ENCODE measurements at regions not wholly inside any gene's neighbourhood (a gene's known extent, or its start where the extent isn't known, plus 50 kb on each side); places are given as distances from the start of the nearest gene placed in this dataset.

DNA sequence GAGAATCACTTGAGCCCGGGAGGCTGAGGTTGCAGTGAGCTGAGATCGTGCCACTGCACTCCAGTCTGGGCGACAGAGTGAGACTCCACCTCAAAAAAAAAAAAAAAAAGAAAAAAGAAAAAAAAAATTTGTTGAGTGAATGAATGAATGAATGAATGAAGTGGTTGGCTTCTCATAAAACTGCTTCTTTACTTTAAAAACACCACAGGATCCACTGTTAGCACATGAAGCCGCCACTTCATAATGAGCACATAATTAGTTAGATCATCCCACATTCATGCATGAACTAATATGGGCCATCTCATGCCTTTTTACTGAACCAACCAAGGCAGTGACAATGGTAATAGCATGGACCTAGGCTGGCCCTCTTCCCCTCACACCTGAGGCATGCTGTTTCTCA, 135.0 kb upstream of the XYLT1 start:
- TF ChIP-seq EZH2phosphoT487 (IDR thresholded peaks at IDR 0.05; ENCODE audit: insufficient read depth, low read depth) (no peak), EZH2 (IDR thresholded peaks at IDR 0.05; ENCODE audit: insufficient read depth, poor library complexity, severe bottlenecking) (no peak)
